ENCODE measurements at regions not wholly inside any gene's neighbourhood (a gene's known extent, or its start where the extent isn't known, plus 50 kb on each side); places are given as distances from the start of the nearest gene placed in this dataset.

GRCh38 chr10:106498675-106499074 is 665.8 kb downstream of the SORCS1 start:
- no peak for DNase-seq (ENCODE audit: low spot score)
- no peak for TF ChIP-seq CTCF (IDR thresholded peaks at IDR 0.05; ENCODE audit: extremely low read depth, insufficient read depth, missing control alignments)
- in situ Hi-C loops (cut with MboI; ENCODE audit: low pct_unique_long_range_greater_than_20kb, low sequenced_read_pairs, unreplicated experiment): no loop called here

- no peak for TF ChIP-seq CTCF (IDR thresholded peaks at IDR 0.05; ENCODE audit: extremely low read depth, insufficient read depth, missing control alignments)
- DNase-seq (ENCODE audit: low spot score): no peak
- in situ Hi-C loops (cut with MboI; ENCODE audit: low pct_unique_long_range_greater_than_20kb, low sequenced_read_pairs, unreplicated experiment): no loop called here
These were observed 668.6 kb downstream of the SORCS1 start for GRCh38 chr10:106495931-106496330.

- in situ Hi-C loops (cut with MboI; ENCODE audit: low pct_unique_long_range_greater_than_20kb, low sequenced_read_pairs, unreplicated experiment): no loop called here
- DNase-seq (ENCODE audit: low spot score): no peak
These were observed 670.8 kb downstream of the SORCS1 start for GRCh38 chr10:106493751-106494150.

GRCh38 chr10:106493226-106493625 is 671.3 kb downstream of the SORCS1 start:
- in situ Hi-C loops (cut with MboI; ENCODE audit: low pct_unique_long_range_greater_than_20kb, low sequenced_read_pairs, unreplicated experiment): no loop called here
- no peak for DNase-seq (ENCODE audit: low spot score)
- TF ChIP-seq CTCF (IDR thresholded peaks at IDR 0.05; ENCODE audit: extremely low read depth, insufficient read depth, missing control alignments): no peak

More at GRCh38 chr10:106493751-106494150, 670.8 kb downstream of the SORCS1 start:
- TF ChIP-seq CTCF (IDR thresholded peaks at IDR 0.05; ENCODE audit: extremely low read depth, insufficient read depth, missing control alignments): no peak

- TF ChIP-seq CTCF (IDR thresholded peaks at IDR 0.05; ENCODE audit: extremely low read depth, insufficient read depth, missing control alignments): no peak
- DNase-seq (ENCODE audit: low spot score): no peak
- in situ Hi-C loops (cut with MboI; ENCODE audit: low pct_unique_long_range_greater_than_20kb, low sequenced_read_pairs, unreplicated experiment): no loop called here
These were observed 676.8 kb downstream of the SORCS1 start for GRCh38 chr10:106487726-106488125.

- in situ Hi-C loops (cut with MboI; ENCODE audit: low pct_unique_long_range_greater_than_20kb, low sequenced_read_pairs, unreplicated experiment): no loop called here
- no peak for DNase-seq (ENCODE audit: low spot score)
- TF ChIP-seq CTCF (IDR thresholded peaks at IDR 0.05; ENCODE audit: extremely low read depth, insufficient read depth, missing control alignments): no peak
These were observed 682.8 kb downstream of the SORCS1 start for GRCh38 chr10:106481598-106482275.

All from GM13977 (cell line).